Right renal cortex interstitium (tissue), 3 donors: ENCODE measurements at regions not wholly inside any gene's neighbourhood (a gene's known extent, or its start where the extent isn't known, plus 50 kb on each side); places are given as distances from the start of the nearest gene placed in this dataset.

Source experiments
- DNase-seq, 3 donors: peaks; one replicate each; pipeline ENCODE4 v3.0.0-alpha.2; 2013; ENCODE audit warnings: low read depth in 3 of 3, low spot score in 2 of 3

DNA sequence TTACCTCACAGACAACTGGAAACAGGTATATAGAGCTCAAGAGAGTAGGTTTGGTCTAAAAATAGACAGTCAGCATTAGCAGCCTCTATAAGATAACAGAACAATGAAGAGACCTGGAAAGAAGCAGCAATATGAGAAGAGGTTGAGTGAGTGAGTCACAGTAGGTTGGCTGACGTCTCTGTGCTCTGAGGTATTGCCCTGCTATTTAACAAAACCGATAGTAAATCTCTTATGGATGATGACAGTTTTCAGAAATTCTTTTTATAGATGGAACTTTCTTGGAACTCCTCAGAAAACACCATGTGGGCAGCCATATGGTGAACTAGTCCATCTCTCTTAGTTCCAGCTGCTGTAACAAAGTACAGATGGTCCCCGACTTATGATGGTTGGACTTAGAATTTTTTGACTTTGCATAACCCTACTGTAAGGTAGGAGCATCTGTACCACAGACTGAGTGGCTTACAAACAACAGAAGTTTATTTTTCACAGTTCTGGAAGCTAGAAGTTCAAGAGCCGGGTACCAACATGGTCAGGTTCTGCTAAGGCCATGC, 123.5 kb downstream of the MBD2 start:
- DNase-seq: no peak

DNA sequence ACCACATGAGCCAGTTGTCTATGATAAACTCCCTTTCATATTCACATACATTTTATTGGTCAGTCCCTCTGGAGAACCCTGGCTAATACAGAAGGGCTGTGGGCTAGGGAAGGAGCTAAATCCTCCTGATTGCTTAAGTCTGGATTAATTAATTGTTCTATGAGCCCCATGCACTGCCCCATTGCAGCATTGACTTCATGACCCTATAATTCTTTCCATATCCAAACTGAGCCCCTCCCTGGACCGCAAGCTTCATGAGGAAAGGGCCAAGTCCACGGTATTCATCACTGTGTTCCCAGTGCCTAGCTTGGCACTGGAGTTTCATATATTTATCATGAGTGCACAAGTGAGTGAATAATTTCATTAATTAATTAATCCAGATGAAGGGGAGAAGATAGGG, 124.0 kb downstream of the MBD2 start:
- no peak for DNase-seq

DNA sequence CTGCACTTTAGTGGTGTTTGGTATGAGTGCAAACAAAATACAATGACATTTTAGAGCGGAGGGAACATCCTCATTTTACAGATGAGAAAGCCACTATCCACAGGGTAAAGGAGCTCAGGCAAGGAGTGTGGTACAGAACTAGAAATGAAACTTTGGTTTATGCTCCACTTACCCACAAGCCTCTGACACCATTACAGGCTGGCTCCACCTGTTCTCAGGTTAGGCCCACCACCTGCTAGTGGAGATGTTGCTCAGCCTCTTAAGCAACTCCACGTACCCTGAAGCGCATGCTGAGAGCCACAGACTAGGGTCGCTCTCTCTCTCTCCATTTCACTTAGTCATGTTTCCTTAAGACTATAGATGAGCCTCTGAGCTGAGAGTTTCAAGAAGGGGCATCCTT, 130.0 kb downstream of the MBD2 start:
- no peak for DNase-seq

DNA sequence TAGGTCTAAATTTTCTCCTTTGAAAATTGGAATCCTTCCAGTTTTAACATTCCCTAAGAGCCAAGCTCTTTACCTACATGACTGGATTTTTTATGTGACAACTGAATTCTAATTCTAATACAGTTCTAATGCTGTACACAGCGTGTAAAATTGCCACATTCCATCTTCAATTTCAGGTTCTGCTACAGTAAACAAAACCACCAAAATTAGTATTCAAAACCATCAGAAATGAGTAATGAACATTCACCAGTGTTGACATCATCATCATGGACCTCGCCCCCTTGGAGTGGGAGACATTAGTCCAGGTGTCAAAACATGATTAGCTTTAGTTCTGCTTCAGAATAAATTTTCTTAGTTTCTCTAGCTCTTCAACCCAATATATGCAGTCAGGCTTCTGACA, 133.6 kb downstream of the MBD2 start:
- no peak for DNase-seq

DNA sequence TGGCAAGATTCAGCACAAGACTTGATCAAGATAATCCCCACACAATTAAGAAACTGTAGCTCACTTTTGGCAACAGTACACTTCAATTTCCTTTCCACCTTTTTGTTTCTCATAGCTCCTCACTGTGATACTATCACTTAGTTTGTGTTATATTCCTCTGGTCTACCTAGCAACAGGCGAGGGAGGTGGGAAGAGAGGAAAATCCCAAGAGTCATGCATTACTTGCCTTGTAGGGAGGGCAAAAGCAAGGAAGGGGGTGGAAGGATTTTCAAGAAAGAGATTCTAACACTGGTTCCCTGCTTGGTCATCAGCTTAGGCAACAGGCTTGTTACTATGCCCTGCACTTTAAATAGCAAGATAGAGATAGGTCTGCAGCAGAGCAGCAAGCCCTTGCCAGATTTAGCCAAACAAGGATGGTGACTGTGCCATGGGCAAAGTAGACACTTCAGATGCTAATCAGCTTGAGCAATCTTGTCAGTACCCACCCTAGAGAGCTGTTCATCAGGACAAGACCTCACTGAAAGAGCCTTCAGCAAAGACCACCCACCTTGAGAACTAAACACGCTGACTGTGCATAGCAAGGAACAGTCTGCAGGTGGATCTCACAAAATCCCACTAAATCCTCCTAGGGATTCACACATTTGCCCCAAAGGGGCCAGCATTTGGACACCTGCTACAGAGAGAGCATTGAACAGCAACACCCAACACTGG, 134.6 kb downstream of the MBD2 start:
- DNase-seq: no peak

DNA sequence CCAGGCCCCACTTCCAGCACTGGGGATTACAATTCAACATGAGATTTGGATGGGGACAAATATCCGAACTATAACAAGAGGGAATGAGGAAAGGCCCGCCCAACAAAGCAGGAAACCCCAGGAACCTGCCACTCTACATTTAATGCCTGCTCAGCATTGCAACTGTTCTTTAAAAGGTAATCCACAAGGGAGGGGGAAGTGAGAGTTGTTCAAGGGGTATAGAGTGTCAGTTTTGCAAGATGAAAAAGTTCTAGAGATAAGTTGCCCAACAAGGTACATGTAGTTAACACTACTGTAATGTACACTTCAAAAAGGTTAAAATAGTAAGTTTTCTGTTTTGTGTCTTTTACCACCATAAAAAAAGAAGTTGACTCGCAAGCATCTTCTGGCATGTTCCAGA, 137.6 kb downstream of the MBD2 start:
- no peak for DNase-seq

DNA sequence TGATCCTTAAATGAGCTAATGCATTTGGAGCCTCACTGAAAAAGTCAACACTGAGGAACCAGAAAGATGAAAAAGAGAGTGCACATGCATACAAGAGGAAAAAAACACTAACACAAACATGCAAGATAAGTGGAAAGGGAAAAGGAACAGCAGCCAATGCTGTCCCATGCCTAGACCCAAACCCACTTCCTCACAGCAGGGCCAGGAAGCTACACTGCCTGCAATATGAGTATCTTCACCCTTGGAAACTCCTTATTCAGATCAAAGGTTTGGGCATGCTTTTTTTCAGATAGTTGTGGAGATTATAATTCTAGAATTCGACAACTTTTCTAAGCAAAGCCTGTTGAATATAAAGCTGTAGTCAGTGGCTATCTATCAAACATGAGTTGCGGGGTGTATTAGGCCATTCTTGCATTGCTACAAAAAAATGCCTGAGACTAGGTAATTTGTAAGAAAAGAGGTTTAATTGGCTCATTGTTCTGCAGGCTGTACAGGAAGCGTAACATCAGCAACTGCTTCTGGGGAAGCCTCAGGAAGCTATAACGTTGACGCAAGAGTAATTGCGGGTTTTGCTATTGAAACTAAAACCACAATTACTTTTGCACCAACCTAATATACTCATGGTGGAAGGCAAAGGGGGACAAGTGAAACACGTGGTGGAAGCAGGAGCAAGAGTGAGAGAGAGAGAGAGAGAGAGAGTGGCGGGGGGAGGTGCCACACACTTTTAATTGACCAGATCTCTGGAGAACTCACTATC, 138.2 kb downstream of the MBD2 start:
- no peak for DNase-seq

DNA sequence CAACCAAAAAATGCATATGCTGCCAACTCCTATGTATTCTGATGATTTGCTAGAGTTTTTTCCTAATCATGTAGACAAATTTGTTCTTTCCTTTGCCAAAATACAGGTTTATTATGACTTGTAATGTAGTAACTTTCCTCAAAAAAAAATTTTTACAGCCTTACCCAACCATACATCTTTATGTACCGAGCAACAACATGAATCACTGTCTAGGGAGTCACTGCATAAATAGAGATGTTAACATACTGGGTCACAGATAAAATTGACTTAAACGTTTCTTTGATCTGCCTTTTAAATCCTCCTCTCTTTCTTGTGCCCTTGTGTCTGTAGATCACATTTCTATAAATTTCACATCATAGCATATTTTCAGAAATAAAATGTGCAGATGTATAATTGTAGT, 143.6 kb downstream of the MBD2 start:
- no peak for DNase-seq

DNA sequence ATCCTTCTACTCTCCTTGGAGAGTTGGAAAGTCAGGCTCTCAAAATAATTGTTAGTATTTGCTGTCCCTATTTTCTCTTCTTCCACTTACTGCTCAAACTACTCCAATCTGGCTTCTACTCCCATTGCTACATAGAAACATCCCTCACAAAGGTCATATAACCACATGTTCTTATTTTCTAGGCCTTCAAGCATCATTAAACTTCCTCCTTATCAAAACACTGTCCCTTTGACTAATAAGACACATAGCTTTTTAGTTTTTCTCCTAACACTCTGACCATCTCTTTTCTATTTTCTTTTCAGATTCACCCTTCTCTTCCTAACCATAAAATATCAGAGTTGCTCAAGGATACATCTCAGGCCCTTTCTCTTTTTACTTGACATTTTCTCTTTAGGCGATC, 148.3 kb downstream of the MBD2 start:
- no peak for DNase-seq

DNA sequence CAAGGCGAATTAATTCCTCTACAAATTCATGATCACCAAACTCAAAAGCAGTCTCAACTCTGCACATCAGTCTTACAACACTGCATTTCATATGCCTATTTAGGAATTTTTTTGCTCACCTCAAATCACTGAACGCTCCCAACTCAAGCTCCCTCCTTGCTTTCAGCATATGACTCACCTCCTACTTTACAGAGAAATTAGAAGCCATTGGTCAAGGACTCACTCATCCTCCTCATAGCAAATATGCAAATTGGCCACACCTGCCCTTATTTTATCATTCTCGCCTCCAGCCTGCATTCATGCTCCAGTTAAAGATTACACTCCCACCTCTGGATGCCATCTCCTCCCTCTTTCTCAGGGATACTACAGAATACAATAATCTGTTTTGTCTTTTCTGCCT, 148.8 kb downstream of the MBD2 start:
- no peak for DNase-seq

DNA sequence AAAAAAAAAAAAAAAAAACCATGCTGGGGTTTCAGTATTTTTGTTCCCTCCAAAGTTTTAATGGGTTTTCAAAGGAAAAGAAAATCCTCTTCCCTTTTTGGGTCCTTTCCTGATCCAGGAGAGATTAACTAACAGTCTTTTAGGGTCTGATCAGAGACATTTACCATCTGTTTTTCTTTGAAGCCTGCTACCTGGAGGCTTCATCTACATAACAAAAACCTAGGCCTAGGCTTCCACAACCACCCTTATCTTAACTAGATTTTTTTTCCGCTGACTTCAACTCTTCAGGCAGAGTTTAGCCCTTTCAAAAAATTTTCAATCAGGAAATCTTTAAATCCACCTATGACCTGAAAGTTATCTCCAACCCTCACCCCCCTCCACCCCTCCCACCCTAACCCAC, 154.7 kb downstream of the MBD2 start:
- DNase-seq: no peak

DNA sequence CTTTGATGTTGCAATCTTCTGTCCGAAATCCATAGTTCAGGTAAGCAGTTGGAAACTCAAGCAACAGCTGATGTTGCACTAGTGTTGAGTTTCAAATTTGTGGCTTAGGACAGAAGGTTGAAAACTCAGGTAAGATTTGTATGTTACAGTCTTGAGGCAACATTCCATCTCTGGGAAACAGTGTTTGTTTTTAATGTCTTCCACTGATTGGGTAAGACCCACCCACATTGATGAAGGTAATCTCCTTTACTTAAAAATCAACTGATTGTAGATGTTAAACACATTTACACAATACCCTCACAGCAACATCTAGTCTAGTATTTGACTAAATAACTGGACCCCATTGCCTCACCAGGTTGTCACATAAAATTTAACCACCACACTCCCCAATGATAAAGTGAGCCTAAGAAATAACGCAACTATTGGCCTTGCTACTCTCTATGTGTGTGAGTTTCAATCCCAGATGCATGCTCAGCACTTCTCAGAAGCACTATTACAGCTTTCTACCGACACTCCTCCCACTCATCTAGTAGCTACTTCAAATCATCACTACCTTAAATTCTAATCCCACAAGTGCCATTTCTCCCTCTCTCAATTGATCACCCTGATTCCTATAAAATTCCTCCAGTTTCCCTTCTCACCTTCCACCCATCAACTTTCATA, 164.0 kb downstream of the MBD2 start:
- DNase-seq: no peak

DNA sequence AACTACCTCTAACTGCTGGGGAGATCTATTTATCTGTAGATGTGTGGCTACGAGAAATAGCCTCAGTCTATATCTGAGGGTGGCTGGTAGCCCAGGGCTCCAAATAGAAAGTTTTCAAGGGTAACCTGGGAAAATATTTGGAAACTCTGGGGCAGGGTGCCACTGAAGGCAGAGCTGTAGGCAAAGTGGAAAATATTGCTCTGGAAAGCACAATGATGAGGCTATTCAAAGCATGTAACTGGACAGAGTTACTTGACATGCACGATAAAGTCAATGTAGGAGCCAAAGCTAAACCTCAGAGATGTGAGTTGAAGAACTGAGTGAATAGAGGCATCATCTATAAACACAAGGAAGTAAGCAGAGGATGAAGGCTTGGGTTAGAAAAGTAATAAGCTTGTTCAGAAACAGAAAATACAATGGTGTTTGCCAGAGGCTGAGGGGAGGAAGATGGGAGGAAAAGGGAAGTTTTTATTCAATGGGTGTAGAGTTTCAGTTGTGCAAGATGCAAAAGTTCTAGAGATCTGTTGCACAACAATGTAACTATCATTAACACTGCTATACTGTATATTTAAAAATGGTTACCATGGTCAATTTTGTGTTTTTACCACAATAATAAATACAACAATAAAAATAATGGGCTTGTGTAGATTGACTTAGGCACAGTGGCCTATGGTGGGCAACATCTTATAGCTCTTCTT, 171.6 kb downstream of the MBD2 start:
- DNase-seq: no peak

DNA sequence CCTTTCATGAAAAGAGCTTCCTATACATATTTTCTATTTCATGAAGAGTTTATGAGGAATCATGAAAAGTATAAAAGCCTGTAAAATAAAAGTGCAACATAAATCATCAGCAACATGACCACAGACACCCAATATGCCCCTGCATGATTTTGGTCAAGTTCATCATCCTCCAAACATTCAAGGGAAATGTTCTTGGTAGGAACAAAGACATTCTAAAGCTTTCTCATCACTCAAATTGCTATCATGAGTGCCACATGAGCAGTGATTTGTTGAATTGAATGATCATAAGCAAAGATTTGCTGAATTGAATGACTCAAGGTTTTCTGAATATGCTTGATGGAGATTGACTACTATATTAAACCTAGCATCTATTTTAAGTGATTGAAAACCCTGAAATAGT, 172.2 kb downstream of the MBD2 start:
- DNase-seq: no peak

DNA sequence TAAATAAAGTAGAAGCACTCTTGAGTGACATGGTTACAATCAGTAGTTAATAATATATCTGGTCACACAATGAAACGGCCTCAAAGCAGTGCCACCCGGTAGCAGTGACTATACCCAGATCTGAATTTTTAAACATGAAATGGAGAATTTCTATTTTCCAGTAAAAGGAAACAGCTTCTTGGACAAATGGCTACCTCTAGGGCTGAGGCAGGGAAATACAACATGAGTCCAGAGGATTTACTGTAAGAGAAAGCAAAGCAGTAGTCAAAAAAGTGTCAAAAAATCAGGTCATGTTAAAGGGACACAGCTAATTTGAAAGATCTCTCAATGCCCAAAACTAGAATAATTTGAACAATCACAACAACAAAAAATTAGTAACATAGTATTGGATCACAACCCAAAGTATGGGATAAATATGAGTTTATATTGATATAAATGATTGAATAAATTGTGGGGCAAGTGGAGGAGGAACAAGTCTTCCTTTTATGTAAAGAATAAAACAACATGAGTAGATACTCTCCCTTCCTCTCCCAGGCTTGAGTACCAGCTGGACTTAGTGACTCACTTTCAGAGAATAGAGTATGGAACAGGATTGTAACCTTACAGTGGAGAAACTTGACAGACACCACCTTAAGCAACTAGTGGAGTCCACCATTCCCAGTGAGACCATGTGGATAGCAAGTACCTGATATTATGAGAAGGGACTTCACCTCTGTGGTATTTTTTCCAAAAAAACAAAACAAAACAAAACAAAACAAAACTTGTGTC, 180.8 kb downstream of the MBD2 start:
- no peak for DNase-seq

DNA sequence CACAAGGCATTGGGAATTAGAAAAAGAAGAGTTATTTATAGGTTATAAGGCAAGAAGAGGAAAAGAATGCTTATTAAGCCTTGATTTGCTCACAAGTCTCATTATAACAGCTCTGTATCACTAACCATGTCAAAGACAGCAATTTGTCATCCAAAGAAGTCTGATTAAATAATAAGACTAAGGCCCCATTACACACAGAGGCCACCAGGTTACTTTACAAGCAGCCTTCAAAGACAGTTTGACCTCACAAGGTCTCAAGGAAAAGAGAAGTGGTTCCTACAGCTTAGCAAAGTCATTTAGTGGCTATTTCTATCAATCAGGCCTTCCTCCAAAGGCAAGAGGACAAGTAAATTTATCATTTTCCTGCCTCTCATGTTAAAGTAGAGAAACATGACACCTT, 188.5 kb downstream of the MBD2 start:
- peak in 2 of 3 donors; percentile 9 to 10 for DNase-seq

DNA sequence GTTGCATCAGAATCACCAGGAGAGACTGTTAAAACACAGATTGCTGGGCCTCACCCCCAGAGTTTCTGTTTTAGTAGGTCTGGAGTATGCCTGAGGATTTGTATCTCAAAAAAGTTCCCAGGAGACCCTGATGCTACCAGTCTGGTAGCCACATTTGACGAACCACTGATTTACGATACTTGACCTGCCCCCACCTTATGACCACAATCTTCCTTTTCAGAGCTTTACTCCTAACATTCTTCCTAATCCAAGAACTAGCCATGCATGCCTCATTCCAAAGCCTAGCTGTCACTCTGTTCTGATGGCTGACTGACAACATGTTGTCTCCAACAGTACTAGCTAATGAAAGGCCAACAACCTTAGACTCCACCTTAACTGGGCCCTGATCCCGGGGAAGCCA, 191.4 kb downstream of the MBD2 start:
- DNase-seq: no peak

DNA sequence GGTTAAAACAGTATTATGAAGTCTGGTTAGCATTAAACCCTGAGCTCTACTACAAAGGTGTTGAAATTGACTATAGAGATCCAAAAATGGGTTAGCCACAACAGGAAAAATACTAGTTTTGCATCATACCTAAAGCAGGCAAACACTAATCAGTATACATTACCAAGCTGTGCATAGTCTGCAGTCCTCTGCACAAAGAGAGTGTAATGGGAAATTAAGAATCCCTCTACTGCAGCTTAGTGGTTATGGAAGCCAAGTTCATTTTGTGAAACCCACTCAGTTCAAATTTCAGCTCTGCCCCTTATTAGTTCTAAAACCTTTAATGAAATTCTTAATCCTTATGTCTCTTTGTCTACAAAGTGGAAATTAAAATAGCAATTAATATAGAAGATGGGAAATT, 192.1 kb downstream of the MBD2 start:
- DNase-seq: no peak

DNA sequence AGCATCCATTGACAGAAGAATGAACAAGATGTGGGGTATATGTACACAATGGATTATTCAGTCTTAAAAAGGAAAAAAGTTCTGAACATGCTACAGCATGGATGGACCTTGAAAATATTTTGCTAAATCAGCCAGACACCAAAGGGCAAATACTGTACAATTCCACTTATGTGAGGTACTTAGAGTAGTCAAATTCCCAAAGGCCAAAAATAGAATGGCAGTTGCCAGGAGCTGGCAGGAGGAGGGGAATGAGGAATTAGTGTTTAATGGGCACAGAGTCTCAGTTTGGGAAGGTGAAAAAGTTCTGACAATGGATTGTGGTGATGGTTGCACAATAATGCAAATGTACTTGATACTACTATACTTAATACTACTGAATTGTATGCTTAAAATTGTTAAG, 193.2 kb downstream of the MBD2 start:
- no peak for DNase-seq

DNA sequence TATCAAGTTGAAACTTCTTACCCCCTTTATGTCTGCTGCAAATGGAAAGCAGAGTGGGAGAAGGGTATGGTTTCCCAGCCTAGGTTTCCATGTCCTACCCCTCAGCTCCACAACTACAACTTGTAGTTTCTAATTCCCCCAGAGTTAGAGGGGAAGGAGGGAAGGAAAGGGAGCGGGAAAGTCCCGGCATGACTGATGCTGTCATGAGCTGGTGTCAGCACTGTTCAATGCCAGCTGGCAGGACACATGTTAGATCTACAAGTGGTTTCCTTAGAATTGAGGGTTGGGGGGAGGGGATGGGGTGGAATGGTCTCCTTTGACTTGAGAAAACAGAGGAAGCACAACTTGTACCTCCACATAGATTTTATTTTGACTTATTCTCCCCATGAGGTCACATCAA, 194.0 kb downstream of the MBD2 start:
- DNase-seq: no peak
